Stimulated activated CD4-positive, alpha-beta T cell treated with anti-CD3 and anti-CD28 coated beads, Interleukin-2, amount 100 ng/mL, for 48 hours (primary cell): ENCODE measurements at regions not wholly inside any gene's neighbourhood (a gene's known extent, or its start where the extent isn't known, plus 50 kb on each side); places are given as distances from the start of the nearest gene placed in this dataset.
A peak's percentile ranks its signal among the peaks of the same experiment; 100 is the strongest.

ENCODE experiments used
- DNase-seq, 2 donors: peaks; one replicate each; pipeline ENCODE4 v3.0.0-alpha.2; 2020

DNA sequence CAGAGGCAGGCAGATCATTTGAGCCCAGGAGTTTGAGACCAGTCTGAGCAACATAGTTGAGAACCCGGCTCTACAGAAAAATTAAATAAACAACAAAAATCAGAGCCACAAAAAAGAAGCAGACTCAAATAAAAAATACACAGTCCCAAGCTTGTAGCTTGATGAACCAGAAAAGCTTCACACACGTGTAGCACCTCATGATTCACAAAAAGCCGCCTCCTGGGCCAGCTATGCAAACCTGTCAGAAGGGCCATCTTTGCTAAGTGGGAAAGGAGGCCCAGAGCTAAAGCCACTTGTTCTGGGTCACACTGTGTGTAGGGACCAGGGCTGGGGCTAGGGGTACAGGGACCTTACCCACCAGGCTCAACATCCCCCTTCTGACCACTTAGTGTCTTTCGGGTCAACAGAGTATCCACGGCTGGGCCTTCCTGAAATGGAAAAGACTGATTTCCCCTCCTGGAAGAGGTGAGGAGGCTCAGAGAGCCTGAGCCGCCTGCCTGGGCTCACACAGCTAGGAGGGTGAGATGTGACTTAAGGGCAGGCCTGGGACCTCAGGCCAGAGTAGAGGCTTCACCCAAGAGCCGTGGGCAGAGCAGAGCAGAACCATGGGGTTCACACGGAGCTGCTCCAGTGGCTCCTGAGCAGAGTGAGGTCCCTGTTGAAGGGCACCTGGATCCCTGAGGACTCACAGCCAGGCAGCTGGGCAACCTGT lies 269.6 kb downstream of the PARN start:
- DNase-seq: no peak

DNA sequence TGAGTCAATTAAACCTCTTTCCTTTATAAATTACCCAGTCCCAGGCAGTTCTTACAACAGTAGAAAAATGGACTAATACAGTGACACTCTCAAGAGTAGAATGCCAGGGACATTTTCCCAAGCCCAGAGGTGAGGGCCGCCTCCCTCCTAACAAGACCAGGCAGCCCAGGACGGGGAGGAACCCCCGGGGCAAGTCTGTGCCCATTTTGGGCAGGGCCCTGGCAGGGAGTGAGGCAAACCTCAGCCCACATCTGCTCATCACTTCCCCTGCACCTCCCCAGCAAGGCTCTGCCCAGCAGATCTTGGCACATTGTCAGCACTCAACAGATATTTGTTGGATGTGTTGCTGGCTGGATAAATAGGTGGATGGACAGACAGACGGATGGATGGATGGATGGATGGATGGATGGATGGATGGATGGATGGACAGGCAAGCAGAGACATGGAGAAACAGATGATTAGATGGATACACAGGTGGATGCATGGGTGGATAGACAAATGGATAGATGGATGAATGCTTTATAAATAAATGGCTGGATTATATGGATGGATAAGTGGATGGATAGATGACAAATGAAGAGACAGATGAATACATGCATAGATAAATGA lies 271.3 kb downstream of the PARN start:
- DNase-seq: no peak

DNA sequence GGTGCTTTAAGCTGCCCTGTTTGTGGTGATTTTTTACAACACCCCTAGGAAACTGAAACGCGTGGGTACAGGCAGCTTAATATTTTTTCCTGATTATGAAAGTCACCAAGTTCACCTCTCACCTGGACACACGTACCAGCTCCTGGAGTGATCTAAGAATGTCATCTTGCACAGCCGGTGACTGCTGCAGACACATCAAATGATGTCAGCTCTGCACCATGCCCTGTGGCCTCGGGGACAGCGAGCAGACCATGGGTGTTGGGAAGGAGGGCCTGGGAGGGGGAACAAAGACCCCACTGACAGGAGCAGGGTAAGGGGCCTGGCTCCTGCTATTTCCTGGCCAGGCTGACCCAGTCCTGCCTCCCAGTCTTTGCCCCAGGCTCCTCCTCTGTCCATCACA lies 272.7 kb downstream of the PARN start:
- no peak for DNase-seq

DNA sequence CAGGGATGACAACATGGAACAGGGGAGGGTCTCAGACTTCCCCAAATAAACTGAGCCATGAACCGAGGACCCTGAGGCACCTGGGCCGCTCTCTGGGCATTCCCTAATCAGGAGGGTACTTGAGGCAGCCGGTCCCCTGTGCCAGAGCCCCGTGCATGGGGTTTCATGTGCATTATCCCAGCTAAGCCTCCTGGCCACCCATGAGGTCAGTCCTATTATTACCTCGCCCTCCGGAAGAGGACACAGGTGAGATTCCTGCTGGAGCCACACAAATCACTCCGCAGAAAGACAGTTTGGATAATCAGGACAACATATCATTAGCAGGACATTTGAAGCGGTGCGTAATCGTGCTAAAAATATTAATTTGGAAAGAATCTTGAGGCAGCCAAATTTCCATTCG lies 274.0 kb downstream of the PARN start:
- DNase-seq: no peak

DNA sequence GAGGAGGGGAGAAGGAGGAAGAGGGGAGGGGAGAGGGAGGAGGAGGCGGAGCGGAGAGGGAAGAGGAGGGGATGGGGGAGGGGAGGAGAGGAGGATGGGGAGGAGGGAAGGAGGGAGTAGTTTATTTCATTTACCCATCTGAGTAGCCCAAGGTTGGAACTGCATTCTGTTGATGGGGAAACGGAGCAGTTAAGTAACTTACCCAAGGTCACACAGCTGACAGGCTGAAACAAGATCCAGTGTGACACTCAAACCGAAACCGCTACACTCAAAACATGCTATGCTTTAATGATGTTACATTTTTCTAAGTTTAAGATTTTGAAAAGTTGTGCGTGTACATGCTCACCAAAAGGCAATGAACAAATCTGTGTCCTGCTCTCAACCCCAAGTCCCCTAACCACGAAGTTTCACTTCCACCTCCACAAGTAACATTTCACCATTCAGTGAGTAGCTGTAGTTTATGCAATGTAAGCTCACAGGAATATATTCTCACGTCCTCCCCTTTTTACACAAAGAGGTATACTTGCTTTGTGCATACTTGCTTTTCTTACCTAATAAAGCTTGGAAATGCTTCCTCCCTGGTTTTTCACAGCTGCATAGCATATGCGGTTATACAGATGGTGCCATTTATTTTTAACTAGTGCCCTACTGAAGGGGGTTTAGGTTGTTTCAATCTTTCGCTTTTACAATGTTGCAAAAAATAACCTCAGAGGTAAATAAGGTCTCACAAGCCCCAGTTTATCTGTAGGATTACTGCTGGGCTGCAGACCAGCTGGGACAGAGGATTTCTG lies 275.3 kb downstream of the PARN start:
- peak; percentile 27 to 41 for DNase-seq

DNA sequence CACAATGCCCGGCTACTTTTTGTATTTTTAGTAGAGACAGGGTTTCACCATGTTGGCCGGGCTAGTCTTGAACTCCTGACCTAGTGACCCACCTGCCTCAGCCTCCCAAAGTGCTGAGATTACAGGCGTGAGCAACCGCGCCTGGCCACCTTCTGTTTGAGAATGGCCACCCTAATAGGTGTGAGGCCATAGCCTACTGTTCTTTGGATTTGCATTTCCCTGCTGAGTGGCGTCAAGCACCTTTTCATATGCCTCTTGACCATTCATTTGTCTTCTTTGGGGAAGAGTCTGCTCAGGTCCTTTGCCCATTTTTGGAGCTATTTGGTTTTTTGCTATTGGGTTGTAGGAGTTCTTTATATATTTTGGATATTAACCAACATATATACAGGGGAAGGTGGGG lies 276.7 kb downstream of the PARN start:
- no peak for DNase-seq

DNA sequence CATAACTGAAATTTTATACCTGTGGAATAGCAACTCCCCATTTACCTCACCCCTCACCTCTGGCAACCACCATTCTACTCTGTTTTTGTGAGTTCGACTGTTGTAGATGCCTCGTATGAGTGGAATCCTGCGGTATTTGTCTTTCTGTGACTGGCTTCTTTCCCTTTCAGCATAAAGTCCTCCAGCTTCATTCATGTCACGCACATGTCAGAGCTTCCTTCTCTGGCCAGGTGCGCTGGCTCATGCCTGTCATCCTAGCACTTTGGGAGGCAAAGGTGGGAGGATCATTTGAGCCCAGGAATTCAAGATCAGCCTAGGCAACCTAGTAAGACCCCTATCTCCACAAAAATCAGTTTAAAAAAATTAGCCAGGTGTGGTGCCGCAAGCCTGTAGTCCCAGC lies 278.4 kb downstream of the PARN start:
- DNase-seq: no peak

DNA sequence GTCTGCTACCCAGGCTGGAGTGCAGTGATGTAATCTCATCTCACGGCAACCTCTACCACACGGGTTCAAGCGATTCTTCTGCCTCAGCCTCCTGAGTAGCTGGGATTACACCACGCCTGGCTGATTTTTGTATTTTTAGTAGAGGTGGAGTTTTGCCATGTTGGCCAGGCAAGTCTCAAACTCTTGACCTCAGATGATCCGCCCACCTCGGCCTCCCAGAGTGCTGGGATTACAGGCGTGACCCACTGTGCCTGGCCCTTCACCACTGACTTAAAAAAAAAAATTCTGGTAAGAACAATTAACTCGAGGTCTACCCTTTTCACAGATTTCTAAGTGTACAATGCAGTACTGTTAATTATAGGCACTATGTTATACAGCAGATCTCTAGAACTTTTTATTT lies 279.4 kb downstream of the PARN start:
- DNase-seq: no peak

DNA sequence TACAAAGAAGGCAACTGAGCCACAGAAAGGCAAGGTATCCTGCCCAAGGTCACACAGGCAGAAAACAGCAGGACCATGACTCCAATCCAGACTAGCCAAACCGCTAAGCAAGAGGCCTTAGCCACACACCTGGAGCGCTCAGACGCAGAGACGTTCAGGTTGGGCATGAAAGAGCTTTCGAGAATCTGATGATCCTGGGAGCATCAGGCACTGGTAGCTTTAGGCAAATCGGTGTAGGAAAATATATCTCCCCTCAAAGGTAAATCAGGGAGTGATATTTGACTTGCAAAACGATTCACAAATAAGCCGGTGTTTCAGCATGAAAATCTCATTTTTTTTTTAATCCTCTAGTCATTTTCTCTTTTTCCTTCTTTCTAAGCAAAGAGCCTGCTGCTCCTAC lies 279.0 kb downstream of the MRTFB start:
- DNase-seq: no peak

DNA sequence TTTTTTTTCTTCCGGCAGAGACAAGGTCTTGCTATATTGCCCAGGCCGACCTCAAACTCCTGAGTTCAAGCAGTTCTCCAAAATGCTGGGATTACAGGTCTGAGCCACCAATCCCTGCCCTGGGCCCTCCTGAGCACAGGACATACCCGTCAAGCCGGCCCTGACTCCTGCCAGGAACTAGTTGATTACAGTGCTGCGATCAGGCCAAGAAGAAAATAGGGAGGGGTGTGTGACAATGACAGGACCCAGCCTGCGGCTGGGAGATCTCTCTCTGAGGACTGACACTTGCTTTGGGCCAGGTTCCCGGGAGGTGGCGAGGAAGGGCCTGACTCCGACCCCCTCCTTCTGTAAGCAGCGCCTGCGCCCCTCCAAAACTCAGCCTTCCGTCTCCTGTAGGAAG lies 276.6 kb downstream of the MRTFB start:
- no peak for DNase-seq

DNA sequence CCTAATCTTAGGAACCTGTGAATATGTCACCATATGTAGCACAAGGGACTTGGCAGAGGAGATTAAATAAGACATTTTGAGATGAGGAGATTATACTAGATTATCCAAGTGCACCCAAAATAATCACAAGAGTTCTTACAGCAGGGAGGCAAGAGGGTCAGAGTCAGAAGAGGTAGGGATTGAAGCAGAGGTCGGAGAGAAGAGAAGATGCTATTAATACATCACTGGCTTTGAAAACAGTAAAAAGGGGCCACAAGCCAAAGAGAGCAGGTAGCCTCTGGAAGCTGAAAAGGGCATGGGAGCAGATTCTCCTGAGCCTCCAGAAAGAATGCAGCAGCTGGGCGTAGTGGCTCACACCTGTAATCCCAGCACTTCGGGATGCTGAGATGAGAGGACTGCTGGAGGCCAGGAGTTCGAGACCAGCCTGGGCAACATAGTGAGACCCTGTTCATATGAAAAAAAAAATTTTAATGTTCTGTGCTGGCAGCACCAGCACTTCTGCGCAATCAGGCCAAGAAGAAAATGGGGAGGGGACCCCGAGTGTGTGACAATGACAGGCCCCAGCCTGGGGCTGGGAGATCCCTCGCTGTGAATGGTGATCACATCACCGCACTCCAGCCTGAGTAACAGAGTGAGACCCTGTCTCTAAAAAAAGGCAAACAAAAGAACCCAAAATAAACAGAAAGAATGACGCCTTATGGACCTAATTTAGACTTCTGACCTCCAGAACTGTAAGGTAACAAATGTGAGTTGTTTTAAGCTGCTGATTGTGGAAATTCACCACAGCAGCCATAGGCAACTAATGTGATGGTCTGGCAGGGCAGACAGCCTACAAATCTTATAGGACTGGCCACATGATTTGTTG lies 275.4 kb downstream of the MRTFB start:
- DNase-seq: no peak

DNA sequence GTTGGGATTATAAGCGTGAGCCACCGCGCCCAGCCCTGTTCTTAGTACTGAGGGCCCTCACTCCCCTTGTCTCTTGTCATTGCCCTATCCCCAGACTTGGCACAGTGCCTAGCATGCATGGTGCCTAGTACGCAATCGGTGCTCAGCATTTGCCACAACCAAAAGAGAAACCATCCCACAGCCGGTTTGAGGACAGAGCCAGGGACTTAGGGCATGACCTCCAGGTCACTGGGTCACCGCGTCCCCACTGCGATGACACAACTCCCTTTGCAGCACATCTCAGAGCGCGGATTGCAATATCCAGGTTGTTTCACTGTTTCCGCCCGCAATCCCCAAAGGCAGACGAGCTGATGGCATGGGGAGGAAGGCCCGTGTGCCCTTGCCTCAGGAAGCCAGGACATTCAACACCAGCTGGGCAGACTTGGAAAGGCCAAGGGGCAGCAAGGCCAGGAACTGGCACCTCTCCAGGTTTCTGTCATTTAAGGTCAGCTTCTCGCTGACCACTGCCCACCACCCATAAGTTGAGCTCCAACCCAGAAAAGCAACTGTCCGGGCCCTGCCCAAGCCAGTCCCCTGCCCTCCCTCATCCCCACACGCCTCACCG lies 274.5 kb downstream of the MRTFB start:
- no peak for DNase-seq

DNA sequence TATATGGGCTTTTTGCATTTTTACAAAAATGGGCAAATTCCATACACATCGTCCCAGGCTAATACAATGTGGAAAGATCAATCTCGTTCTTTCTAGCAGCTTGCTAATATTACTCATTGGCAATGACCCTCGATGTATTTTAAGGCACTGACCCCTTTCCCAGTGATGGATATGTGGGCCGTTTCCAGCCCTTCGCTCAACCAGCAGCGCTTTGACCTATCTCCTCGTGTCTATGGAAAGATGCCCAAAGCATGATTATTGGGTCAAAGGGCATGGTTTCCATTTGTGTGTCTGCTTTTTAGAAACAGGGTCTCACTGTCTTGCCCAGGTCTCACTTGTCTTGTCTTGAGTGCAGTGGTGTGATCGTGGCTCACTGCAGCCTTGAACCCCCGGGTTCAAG lies 273.8 kb downstream of the MRTFB start:
- no peak for DNase-seq

DNA sequence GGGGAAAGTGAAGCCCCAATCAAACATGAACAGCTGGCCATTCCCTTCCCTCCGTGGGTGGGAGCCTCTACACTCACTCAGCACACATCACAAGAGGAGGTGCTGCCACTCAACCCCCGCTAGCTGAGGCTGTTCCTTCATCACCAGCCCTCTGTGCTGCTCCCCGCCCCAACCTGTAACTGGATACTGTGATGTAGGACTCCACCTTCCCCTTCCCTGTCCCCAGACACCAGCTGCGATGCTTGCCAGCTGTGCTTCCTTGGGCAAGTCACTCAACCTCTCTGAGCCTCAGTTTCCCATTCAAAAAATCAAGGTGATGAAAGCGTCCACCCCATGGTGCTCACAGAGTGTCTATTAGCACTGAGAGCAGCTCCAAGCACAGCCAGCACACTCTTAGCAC lies 273.2 kb downstream of the MRTFB start:
- DNase-seq: no peak

DNA sequence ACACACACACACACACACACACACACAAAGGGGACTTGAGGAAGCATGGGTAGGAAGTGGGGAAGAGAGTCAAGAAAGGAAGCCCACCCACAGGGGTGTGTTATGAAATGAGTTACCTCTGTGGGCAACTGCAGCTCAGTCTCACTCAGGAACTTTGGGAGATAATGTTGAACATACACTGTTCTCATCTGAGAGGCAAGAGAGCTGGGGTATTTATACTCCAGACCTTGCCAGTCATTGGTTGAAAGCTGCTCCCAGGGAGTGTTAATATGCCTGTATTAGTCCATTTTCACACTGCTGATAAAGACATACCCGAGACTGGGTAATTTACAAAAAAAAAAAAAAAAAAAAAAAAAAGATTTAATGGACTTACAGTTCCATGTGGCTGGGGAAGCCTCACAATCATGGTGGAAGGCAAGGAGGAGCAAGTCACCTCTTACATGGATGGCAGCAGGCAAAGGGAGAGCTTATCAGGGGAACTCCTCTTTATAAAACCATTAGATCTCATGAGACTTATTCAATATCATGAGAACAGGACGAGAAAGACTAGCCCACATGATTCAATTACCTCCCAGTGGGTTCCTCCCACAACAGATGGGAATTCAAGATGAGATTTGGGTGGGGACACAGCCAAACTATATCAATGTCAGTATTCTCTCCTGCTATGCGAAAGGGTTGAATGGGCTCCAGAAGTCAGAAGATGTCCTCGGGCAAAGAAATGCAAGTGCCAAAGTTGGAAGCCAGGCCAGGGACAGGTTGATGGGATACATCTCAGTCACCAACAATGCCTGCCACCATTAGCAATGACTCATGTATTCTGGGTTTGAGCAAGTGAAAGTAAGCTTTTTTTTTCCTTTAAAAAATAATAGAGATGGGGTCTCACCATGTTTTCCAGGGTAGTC lies 270.5 kb downstream of the MRTFB start:
- no peak for DNase-seq

DNA sequence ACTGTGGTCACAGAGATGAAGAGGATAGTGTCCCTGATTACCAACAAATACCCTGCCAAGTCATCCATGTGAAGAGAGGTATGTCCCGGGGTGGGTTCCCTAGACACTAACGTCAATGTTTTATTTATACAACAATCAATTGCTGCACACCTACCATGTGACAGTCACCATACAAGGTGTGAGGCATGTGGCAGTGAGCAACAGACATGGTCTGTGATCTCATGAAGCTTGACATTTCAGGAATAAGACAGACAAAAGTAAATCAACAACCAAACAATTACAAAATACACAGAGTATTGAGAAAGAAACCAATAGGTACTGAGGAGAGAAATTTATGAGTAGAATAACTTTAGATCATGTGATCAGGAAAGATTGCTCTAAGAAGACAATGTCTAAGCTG lies 268.6 kb downstream of the MRTFB start:
- DNase-seq: no peak

DNA sequence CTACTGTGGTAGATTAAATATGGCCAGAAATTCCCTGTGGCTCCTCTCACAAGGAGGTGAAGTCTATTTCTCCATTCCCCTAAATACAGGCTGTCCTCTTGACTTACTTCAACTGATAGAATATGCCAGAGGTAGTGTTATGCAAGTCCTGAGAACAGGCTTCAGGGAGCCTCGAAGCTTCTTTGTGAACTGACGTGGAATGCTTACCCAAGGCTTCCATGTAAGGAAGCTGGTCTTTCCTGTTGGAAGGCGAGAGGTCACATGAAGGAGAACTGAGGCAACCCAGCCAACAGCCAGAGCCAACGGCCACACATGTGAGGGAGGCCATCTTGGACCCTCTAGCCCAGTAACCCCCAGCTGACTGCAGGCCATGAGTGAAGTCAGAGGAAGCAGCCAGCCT lies 267.9 kb downstream of the MRTFB start:
- DNase-seq: no peak

DNA sequence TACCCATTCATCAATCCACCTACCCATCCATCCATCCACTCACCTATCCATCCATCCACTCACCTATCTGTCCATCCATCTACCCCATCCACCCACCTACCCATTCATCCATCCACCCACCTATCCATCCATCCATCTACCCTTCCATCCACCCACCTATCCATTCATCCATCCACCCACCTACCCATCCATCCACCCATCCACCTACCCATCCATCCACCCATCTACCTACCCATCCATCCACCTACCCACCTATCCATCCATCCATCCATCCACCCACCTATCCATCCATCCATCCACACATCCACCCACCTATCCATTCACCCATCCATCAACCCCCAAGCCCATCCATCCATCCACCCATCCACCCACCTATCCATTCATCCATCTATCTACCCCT lies 267.1 kb downstream of the MRTFB start:
- no peak for DNase-seq

DNA sequence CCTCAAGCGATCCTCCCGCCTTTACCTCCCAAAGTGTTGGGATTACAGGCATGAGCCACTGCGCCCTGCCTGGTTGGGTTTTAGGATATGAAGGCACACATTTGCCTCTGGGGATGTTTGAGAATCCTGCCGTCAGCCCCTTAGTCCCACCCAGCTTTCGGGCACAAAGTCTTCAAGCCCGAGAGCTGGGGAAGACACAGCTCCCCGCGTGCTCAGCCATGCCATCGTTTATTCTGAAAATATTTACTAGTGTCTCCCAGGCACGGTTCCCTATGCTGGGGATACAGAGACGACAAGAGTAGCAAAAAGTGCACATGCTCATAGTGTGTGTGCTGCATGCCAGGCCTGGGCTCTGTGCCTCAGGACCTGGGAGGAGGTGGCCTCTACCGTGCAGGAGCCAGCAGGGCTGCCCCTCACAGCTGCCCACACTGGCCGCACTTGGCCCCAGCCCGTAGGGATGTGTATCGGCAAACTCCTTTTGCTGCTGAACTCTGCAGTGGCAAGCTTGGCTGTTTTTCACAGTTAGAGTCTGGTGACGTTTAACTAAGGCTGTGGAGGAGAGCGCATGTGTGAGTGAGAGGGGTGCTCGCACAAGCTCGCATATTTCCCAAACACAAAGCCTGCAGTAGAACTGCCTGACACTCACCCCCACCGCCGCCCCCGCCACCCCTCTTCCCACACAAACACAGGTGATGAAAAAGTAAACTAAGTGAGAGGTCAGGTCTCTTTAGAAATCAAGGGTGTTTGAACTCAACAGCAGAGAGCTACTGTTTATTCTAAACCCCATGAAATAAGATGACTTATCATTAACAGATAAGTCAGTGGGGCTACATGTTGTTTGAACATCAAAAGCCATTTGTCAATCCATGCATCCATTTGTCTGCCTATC lies 266.4 kb downstream of the MRTFB start:
- DNase-seq: no peak

DNA sequence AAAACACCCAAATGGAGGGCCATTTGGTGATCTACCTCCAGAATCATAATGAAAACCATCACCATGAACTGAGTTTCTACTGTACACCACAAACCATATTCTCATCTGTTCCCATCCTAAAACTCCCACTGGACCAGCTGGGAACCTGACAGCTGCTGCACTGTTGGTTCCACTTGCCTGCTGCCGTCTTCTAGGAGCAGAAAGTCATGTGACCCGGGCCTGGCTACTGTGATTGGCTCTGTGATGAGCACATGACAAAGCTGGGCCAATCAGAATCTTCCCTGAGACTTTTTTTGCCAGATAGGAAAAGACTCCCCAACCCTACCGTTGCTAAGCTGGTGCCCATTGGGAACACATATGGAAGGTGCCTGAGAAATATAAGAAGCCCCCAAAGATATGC lies 264.2 kb downstream of the MRTFB start:
- no peak for DNase-seq
